Stimulated activated naive CD8-positive, alpha-beta T cell treated with anti-CD3 and anti-CD28 coated beads, Interleukin-15, Interleukin-2, amounts not matched to agents 100 U/mL and 50 U/mL, for 24 hours (primary cell): ENCODE measurements at regions not wholly inside any gene's neighbourhood (a gene's known extent, or its start where the extent isn't known, plus 50 kb on each side); places are given as distances from the start of the nearest gene placed in this dataset.

Source experiments
- ATAC-seq: fragments of 150-1000 bp; cut with Tn5 transposase; one replicate; pipeline ENCODE4 v1.10.0; 2021
- DNase-seq: peaks from one replicate; pipeline ENCODE4 v3.0.0; 2021

DNA sequence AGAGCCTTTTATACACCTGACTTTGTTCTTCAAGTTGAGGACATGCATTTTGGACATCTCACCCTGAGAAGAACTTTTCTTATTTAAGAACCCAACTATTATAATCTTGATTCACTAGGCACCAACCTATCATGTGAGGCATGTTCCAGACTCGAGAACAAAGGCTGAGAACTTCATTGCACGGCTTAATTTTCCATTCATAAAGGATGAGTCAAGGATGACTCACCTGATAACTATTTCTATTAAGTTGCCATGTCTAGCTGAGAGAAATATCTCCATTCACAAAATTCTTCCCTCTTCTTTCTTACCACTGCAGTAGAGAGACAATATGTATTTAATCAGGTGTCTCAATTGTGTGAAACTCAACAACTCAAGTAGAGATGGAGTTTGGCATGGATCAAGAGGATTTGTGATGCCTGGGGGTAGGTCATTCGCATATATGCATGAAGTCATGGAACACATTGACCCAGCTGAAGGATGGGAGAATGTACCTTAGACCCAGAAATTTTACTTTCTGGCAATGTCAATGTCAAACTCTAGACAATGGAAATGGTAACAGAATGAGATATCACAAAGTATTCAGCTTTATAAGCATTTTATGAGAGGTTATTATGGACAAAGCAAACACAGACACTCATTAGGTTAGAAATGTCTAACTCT is 173.2 kb upstream of the PRNP start:
- DNase-seq (no peak), ATAC-seq (no peak)

DNA sequence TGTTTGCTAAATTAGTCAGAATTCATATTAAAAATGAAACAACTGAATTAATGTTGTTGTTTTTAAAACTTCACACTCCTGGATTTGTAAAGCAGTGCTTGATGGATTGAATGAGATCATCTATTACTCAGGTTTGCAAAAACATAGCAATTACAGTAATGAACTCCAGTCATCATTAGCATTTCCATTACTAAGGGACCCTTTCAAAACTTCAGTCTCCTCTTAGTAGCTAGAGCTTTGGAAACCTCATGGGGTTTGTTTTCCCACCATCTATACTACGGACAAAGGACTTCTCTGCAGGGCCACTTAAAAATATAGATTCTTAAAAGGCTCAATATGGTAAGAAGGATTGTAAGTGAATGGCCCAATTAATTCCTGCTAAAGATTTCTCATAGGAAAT is 174.5 kb upstream of the PRNP start:
- no peak for DNase-seq

DNA sequence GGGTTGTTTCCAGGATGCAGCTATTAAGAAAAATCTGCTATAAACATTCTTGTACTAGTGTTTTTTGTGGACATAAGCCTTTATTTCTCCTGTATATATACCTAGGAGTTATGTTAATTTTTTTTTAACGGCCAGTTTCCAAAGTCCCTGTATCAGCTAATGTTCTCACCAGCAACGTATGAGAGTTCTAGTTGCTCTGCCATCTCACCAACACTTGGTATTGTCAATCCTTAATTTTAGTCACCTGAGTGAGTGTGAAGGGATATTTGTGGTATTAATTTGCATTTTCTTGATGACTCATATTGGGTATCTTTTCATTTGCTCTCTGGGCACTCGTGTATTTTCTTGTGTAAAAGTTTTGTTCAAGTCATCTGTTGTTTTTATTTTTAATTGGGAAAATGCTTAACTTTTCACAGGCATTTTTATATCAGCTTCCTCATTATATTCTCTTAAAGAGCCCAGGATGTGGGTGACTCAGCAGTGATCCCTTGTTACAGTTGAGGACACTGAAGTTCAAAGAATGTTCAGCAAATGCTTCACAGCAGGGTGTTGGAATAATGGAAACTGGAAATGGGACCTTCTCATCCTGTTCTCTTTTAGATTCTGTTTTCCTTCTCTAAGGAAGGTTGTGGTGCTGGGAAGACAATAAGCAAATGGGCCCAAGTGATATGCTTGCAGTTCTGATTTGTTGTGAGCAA is 176.3 kb upstream of the PRNP start:
- DNase-seq (no peak), ATAC-seq (no peak)

More for the DNA sequence above, 174.5 kb upstream of the PRNP start:
- no peak for ATAC-seq

DNA sequence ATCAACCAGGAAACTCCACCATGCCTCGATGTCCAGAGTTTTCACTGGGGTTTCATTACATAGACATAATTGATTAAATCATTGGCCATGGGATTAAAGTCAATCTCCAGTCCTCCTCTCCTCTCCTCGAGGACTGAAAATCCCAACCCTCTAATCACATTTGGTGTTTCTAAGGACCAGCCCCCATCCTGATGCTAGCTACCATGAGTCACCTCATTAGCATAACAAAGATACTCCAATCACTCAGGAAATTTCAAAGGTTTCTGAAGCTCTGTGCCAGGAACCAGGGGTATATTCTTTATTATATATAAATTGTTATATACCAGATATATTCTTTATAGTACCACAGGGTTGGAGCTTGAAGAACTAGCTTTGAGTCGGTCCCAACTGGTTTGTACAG is 177.5 kb upstream of the PRNP start:
- no peak for DNase-seq
- ATAC-seq = no peak

DNA sequence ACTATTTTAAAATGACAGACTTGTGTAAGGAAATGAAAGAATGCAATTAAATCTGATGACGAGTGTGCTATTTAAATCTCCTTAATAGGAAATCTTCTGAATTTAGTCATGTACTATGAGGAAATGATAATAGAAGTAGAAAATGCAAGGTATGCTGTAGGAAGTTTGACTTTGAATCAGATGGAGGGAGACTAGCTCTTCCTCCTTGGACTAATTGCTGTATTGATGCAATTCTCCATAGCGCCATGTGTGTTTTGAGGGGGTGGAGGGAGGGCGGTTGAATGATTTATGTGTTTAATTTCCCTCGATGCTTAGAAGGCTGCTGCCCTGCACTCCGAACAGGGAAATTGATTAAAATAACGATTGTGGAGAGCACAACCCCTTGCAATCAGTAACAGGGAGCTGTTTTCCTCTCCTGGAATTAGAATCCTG is 179.0 kb upstream of the PRNP start:
- ATAC-seq (no peak), DNase-seq (no peak)

DNA sequence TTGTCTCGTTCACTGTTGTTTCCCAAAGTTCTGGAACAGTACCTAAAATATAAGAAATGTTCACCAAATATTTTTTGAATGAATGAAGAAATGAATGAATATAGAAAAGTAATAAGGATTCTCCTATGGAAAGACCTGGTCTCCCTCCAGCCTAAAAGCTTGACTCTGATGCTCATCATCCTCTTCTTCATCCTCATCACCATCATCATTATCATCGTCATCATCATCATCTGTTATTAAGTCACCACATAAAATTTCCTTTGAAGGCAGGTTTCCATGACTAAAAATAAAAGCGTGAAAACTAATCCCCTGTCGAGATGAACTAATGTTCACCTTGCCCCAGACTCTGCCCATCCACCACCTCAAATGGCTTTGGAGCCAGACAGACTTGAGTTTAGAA is 181.4 kb upstream of the PRNP start:
- DNase-seq = no peak
- no peak for ATAC-seq

DNA sequence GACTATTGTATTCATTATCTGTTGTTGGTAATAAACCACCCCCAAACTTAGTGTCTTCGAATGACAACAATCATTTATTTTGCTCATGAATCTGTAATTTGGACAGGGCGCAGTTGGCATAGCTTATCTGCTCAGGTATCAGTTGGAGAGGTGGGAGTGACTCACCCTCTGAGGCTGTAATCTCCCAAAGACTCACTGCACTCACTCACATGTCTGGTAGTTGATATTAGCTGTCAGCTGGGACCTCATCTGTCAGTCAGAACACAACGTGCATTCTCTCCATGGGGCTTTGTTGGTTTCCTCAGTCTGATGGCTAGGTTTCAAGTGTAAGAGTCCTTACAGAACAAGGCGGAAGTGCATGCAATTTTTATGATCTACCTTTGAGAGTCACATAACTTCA is 183.5 kb upstream of the PRNP start:
- ATAC-seq (no peak), DNase-seq (no peak)

DNA sequence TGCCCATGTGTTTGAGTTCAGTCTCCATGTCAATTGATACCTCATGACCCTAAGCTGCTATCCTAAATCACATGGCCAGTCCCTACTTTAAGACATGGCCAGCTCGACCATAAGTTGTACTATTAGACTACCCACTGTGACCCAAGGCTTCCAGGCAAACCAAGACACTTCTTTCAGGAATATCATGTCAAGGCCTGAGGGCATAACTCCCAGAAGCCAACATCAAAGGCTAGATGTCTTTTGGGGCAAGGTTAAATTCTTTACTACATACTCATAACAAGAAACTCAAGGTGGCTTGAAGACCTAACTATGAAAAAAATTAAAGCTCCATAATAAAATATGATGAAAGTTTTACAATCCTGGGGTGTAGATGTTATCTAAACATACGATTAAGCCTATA is 192.9 kb upstream of the PRNP start:
- ATAC-seq (no peak), DNase-seq (no peak)

DNA sequence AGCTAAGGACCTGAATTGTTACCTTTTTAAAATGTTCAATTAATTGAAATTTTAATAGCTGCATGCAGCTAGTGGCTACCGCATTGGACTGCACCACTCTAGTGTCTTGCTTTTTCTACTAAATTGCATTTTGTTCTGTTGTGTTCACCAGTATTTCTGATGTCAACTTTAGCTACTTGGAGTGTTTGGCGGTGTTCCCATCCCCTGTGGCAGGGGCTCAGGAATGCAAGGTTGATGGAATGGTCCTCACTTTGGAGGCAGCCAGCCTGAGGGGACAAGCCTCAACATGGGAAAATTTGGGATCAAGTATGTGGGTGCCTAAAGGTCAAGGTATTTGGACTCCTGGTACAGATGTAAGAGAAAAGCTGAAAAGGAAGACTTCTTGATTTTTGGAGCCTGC is 194.6 kb upstream of the PRNP start:
- DNase-seq (no peak), ATAC-seq (no peak)

DNA sequence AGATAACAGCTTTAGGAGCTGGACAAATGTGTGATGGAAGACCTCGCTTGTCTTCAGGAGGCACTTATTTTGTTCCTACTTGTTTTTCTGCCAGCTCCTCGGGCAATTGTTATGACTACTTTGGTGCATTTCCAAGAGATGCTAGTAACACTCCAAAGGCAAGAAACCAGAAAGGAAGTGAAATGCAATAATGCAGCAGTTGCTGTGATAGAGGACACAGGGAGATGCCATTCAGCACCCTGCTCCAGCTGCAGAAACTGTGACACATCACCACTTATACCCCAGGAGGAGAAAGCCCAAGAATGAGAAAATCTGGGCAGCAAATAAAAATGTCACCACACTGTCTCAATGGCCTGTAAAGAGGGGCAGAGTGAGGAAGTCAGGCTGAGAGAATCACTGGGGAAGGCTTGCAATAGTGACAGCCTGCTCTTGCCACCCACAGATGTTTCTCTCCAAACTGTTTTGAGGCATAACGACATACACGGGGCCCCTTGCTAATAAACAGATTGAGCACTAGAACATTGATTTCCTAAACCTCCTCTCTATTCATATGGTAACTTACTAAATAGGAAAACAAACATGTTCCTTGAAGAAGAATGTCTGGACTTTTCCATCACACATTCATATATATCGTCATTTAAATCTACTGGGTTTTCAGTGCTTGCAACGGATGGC is 195.5 kb upstream of the PRNP start:
- ATAC-seq (no peak), DNase-seq (no peak)

DNA sequence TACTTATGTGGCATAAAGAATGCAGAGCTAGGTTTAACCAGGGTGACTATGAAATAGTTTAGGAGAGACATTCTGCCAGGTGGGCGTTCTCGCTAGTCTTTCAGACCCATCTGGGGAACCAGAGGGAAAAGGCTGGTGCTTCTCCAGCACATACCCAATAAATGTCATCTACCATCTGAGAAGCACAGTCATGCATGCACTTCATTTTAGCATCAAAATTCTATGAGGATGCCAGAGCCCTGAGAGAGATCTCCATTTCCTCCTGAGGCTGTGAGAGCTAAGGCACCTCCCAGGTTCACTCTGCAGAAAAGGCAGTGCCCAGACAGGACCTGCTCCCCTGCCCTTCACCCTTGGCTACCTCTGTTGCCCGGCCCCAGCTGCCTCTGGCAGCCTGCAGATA is 196.2 kb upstream of the PRNP start:
- ATAC-seq (no peak), DNase-seq (no peak)

DNA sequence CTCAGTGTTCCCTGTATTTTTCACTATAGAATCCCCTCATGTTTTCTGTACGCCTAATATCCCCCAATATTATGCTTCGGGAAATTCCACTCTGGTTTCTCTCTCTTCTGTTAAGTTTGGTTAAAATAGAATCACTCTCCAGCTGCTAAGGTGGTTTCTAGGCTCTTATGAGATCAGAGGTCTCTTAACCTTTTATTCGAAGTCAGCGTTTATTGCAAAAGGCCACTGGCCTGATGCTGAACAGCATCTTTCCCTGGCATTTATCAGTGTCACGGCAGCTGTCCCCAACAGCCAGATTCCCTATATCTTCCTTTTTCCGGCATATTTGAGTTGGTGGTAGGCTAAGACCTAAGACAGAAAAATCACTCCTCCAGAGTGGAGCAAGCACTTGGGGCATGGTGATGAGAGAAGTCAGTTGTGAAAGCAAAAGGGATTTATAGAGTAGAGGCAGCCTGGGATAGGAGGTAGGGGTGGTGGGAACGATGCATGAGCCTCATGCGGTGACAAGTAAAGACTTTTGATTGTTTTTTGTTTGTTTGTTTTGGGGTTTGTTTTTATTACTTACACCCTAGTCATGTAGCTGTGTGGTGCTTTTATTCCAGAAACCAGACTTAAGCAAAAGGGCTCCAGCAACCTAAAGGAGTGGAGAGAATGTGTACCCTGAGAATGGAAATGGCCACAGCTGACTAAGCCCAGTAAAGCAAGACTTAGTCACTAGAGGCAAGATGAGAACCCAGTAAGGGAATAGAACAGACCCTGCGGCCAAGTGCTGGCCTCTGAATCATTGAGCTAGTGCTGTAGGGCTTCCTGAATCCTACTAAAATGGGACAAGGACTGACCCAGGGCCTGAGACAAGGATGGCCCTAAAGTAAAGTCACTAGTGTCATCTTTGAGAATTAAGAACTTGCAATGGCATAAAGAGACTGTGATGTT is 197.6 kb upstream of the PRNP start:
- no peak for DNase-seq
- ATAC-seq = no peak

DNA sequence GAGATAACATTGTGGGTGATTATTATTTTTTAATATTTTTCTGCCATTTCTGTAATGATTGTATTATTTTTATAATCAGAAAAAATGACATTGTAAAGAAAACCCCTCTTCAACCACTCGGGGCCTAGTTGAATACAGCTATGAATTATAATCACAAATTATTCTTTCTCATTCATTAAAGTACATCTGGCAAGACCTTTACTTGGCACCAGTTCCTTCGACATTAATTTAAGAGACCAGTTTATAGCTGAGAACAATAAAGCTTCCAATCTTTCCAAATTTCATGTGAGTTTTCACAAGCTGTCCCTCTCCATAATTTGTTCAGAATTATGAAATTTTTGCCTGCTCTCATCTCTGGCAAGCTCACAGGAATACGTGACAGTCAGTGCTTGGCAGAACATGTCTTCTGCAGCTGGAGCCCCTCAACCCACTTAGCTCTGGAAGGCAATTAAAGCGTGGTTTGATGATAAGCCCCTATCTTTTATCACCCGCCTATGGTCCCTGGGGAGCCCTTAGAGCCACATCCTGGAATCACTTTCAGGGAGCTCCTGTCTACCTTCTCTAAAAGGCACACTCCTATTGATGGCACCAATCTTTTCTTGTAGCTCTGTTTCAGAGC is 201.8 kb upstream of the PRNP start:
- DNase-seq (no peak), ATAC-seq (no peak)

DNA sequence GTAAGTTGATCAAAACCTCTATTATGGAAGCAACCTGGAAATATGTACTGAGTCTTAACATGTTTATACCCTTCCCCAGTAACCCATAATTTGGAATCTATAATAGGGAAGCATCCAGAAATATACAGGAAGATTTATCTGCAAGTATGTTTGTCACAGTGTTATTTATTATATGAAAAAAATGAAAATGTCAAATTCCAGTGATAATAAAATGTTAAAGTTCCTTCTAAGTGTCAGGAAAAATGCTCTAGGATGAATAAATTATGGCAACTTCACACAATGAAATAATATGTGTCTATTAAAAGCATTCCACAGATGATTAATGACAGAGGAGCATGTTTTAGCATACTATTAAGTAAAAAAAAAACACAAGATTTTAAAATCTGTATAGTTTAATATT is 202.3 kb upstream of the PRNP start:
- no peak for ATAC-seq
- no peak for DNase-seq

DNA sequence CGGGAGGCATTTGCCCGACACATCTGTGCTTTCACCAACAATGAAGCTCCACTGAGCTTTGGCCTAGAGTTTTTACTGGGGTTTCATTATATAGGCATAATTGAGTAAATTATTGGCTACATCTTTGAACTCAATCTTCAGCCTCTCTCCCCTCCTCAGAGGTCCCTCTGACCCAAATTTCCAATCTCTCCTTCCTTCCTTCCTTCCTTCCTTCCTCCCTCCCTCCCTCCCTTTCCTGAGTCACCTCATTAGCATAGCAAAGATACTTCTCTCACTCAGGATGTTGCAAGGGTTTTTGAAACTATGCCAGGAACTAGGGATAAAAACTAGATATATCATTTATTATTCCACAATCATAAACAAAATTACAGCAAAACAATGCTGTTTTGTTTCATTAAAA is 202.8 kb upstream of the PRNP start:
- ATAC-seq (no peak), DNase-seq (no peak)

DNA sequence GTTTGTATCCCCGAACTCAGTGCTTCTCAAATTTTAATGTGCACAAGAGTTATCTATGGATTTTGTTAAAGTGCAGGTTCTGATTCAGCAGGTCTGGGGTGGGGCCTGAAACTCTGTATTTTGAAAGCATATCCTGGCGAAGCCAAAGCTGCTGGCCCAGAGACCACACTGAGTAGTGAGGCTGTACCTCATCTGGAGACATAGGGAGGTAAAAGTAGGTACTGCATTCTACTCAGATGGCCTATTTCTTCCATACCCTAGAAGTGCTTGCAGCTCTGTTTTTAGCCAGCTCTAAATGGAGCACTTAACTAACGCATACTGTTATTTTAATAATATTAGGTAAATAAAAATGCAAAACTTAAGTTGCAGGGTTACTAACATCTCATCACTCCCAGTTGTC is 206.2 kb upstream of the PRNP start:
- DNase-seq (no peak), ATAC-seq (no peak)

DNA sequence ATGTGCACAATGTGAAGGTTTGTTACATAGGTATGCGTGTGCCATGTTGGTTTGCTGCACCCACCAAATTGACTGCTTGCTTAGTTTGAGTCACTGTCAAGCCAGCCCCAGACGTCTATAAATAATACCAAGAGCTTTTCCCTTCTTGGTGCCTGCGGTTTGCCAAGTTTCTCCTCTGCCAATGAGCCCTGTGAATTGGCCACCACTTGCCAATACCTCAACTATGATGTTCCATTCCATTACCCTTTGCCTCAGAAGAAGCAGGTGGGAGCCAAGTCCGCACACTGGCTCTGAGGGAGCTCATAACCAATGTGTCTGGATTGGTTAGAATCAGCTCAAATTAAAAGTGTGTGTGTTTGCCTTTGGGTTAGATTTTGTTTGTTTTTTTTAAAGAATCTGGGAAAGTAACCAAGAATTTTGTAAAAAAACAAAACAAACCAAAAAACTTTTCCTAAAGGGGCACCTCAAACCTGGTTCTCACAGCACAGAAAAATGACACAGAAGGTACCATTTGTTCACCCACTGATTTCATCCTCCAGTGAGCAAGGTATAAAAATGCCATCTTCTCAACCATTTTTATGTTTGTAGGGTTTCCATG is 209.3 kb upstream of the PRNP start:
- ATAC-seq (no peak), DNase-seq (no peak)

DNA sequence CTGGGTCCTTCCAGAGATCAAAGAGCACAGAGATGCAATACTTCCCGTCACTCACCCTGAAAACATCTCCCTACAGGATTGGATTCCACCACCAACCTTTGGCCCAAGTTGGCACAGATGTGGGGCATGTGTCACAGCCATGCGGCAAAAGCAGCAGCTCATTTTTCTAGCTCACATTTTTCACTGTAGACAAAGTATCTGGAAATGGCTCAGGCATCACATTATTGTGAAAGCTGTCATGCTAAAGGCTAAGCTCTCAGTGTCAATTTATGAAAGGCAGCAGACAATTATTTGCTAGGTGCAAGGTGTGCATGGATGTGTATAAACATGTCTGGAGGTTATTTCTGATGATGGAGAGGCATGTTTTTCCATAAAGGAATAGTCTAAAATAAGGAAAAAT is 213.3 kb upstream of the PRNP start:
- DNase-seq = no peak
- no peak for ATAC-seq

DNA sequence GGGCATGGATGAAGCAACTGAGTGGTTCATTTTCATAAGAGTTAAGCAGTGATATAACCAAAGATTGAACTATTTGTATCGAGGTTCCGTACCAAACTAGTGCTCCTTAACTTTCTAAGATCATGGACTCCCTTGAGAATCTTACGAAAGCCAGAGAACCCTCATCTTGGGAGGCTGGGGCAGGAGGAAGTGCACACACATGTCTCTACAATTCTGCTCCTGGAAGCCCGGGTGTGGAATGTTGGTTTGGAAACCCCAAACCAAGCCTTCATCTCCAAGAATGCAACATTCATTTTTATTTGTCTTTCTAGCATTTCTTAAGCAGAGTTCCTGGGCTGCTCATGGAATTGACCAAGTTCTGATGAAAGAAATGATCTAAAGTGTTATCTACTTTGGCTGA is 215.0 kb upstream of the PRNP start:
- ATAC-seq = no peak

DNA sequence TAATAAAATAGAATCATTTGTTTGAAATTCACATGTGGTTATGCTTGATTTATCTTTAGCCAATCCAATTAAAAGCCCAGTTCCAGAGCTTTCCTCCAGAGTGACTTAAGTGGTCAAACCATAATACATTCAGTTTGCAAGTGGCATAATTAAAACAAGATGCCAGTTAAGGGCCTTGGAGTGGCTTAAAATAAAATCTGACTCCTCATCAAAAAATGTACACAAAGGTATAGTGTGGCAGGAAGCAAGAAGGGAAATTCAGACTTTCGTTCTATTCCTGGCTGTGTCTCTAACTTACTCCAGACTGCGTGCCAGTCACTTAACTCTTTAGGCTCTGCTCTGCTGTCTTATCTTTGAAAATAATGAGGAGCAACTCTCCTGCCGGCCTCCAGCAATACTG is 215.9 kb upstream of the PRNP start:
- DNase-seq = no peak
- no peak for ATAC-seq

More for the DNA sequence above, 215.0 kb upstream of the PRNP start:
- DNase-seq = no peak

DNA sequence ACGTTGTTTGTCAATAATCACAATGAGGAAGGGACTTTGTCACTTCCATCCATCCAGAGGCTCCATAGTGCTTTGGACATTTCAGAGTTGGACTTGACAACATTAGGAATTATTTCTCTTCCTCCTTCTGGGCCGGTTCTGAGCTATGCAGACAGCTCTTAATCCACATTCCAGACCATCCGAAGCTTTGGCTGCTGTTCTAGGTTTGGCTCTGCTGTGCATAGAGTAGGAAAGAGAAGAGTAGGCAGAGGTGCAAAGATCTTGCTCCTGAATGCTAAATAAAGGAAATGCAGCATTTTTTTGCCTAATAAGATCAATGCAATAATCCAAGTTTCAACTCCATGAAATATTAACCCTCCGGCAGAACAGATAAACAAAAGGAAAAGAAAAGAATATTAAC is 216.3 kb upstream of the PRNP start:
- no peak for DNase-seq
- ATAC-seq = no peak

DNA sequence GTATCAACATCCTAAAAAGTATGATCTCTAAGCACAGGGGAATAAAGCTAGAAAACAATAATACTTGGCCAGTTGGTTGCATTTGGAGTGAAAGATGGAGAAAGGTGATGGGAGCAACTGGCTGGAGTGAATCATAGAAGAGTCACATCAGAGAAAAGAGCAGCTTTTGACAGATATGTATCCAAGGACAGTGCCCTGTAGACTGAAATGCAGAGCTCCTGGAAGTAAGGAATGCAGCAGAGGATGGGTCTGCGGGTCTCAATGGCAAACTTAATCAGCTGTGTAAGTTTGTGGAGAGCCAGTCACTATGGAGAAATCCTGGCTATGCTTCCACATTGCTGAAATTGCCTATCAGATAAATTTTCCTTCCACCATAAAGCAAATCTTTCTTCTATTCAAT is 218.1 kb upstream of the PRNP start:
- ATAC-seq = no peak
- DNase-seq = no peak
